Spleen (tissue), 11 donors: ENCODE measurements at regions not wholly inside any gene's neighbourhood (a gene's known extent, or its start where the extent isn't known, plus 50 kb on each side); places are given as distances from the start of the nearest gene placed in this dataset.

Experiments
- DNase-seq: peaks from one replicate; pipeline ENCODE4 v3.0.0-alpha.2; 2020
- H3K27ac ChIP-seq, 8 donors: fragments of 200-600 bp; sonication (generic) in 7 of 8; 1 replicate in 4 of 8; 2 replicates in 4 of 8; pipeline versions ENCODE4 v1.5.0 to v1.8.0; 2016 to 2021; ENCODE audit warnings: inconsistent platforms in 4 of 8, mild to moderate bottlenecking in 4 of 8, moderate library complexity in 1 of 8
- H3K27me3 ChIP-seq, 7 donors: fragments of 200-600 bp; sonication (generic) in 6 of 7; replicated peaks in 1 of 7; 1 replicate in 4 of 7; 2 replicates in 3 of 7; pipeline versions ENCODE4 v1.5.0 to v1.8.0; 2016 to 2021; ENCODE audit warnings: inconsistent platforms in 3 of 7, mild to moderate bottlenecking in 1 of 7
- H3K36me3 ChIP-seq, 6 donors: fragments of 200-600 bp; sonication (generic) in 5 of 6; 1 replicate in 4 of 6; 2 replicates in 2 of 6; pipeline versions ENCODE4 v1.5.0 to v1.8.0; 2016 to 2021; ENCODE audit warnings: inconsistent platforms in 2 of 6
- H3K4me1 ChIP-seq, 6 donors: fragments of 200-600 bp; sonication (generic) in 5 of 6; 1 replicate in 3 of 6; 2 replicates in 3 of 6; pipeline versions ENCODE4 v1.5.0 to v1.8.0; 2016 to 2021; ENCODE audit warnings: inconsistent platforms in 3 of 6
- H3K4me3 ChIP-seq, 8 donors: fragments of 200-600 bp; sonication (generic) in 7 of 8; 1 replicate in 4 of 8; 2 replicates in 4 of 8; pipeline versions ENCODE4 v1.5.0 to v1.8.0; 2016 to 2021; ENCODE audit warnings: inconsistent platforms in 4 of 8, mild to moderate bottlenecking in 4 of 8, moderate library complexity in 2 of 8
- H3K9me3 ChIP-seq, 8 donors: fragments of 200-600 bp; sonication (generic) in 7 of 8; 1 replicate in 4 of 8; 2 replicates in 4 of 8; pipeline versions ENCODE4 v1.5.0 to v1.8.0; 2016 to 2021; ENCODE audit warnings: inconsistent platforms in 4 of 8
- CTCF ChIP-seq, 11 experiments: fragments of 200-600 bp in 7 of 11; fragments of 450-650 bp in 4 of 11; sonication (generic) in 4 of 11; IDR thresholded peaks in 8 of 11; conservative IDR thresholded peaks in 3 of 11; 1 replicate in 7 of 11; 2 replicates in 4 of 11; pipeline versions ENCODE4 v1.4.0 to v1.8.0; 2016 to 2021; ENCODE audit warnings: antibody characterized with exemption in 11 of 11, inconsistent platforms in 4 of 11, mild to moderate bottlenecking in 1 of 11
- POLR2A ChIP-seq, 3 donors: fragments of 450-650 bp; IDR thresholded peaks; one replicate each; pipeline ENCODE4 v1.5.1; 2017; ENCODE audit warnings: antibody characterized with exemption in 3 of 3, mild to moderate bottlenecking in 1 of 3
- POLR2AphosphoS5 ChIP-seq, 3 donors: sonication (generic); formaldehyde crosslinking; IDR thresholded peaks; one replicate each; pipeline ENCODE4 v1.5.1; 2017; ENCODE audit warnings: antibody characterized with exemption in 3 of 3
- WGBS, 5 donors: extraction: QIAGEN DNeasy Blood & Tissue Kit in 3 of 5; methylation state at CpG; one replicate each; pipeline versions ENCODE4 v1.1.5 to v1.1.7; 2013 to 2018; 5-methylcytosine and 5-hydroxymethylcytosine counted together
- intact Hi-C: fragments of 100-400 bp; cut with DNase I; formaldehyde crosslinking; loops from one replicate; pipeline ENCODE4 v1.15.0; 2023; ENCODE audit warnings: low total_unique reads
- donor health status: healthy with polysubstance abuse.
- donor health status: DM: no; HTN: no; CAD: no; lungs with moderate emphysema.
- donor health status: DM: no; HTN: no; CAD: no.
- donor health status: Bipolar disorder and iron deficiency.
- donor health status: healthy.
- donor health status: DM: no; HTN: no; CAD: no.
- donor health status: DM: yes; HTN: yes; CAD: no.

DNA sequence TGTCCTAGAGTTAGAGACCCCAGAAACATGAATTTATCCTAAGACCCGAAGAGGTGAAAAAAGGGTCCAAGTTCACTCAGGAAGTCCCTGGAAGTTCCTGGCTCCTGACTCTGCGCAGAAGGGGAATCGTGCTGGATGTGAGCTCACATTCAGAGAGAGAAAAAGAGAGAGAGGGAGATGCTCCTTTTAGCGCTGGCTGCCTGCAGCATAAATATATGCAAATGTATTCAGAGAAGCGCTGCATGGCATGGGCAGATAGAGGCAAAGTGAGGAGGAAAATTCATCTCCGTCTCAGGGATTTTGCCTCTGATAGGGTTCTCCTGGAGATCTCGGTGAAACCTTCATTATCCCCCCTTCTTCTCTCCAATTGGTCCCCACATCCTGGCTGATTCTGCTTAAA is 517.2 kb downstream of the MN1 start:
- TF ChIP-seq POLR2A (IDR thresholded peaks at IDR 0.05) (no peak), CTCF (IDR thresholded peaks at IDR 0.05 in 8 of 11, conservative IDR thresholded peaks at IDR 0.05 in 3 of 11) (no peak), POLR2AphosphoS5 (IDR thresholded peaks at IDR 0.05) (no peak)
- Histone ChIP-seq H3K27ac (no peak overlapping the region), H3K9me3 (peaks cover 0 to 15% (median 1%) of the 10 kb centered on the region in 8 donors), H3K27me3 (peaks cover 0 to under 1% (median 0%) of the 10 kb centered on the region in 7 donors), H3K4me1 (no peaks in the 10 kb centered on the region), H3K4me3 (no peak overlapping the region), H3K36me3 (no peaks in the 10 kb centered on the region)
- intact Hi-C loops: no loop called here
- DNase-seq: no peak
- WGBS, 5 donors: 91 to 96% (median 96%) methylated on average over 7 of the region's 7 CpGs

DNA sequence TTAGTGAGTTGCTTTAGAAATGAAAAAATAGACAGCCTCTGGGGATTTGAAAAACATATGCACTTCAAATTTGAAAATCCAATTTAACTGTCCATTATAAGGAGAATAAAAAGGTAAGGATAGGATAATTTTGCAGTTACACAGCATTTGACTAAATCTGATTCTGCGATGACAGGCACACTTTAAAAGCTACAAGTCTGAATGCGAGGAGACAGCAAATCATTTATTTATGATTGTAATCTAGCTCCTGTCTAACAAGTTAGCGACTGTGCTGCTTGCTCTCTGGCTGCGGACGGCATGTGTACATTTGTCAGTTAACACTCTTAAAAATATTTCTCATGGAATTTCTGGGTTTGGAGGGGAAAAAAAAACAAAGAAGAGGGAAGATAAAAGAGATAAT is 514.8 kb downstream of the MN1 start:
- WGBS, 5 donors: 76 to 90% (median 84%) methylated on average over 5 of the region's 5 CpGs
- intact Hi-C loops: no loop called here
- H3K36me3 ChIP-seq: no peaks in the 10 kb centered on the region
- no peak for TF ChIP-seq POLR2A (IDR thresholded peaks at IDR 0.05)
- no peak for TF ChIP-seq CTCF (IDR thresholded peaks at IDR 0.05 in 8 of 11, conservative IDR thresholded peaks at IDR 0.05 in 3 of 11)
- TF ChIP-seq POLR2AphosphoS5 (IDR thresholded peaks at IDR 0.05): no peak
- H3K27ac ChIP-seq: no peak overlapping the region
- no peak for DNase-seq
- H3K27me3 ChIP-seq: no peaks in the 10 kb centered on the region
- H3K4me1 ChIP-seq: no peaks in the 10 kb centered on the region
- peaks cover 0 to 15% (median 1%) of the 10 kb centered on the region in 8 donors for H3K9me3 ChIP-seq
- H3K4me3 ChIP-seq: no peak overlapping the region

- H3K36me3 ChIP-seq: no peaks in the 10 kb centered on the region
- no peaks in the 10 kb centered on the region for H3K4me1 ChIP-seq
- H3K4me3 ChIP-seq: no peak overlapping the region
- H3K27ac ChIP-seq: no peak overlapping the region
- TF ChIP-seq POLR2A (IDR thresholded peaks at IDR 0.05) (no peak), CTCF (IDR thresholded peaks at IDR 0.05 in 8 of 11, conservative IDR thresholded peaks at IDR 0.05 in 3 of 11) (no peak), POLR2AphosphoS5 (IDR thresholded peaks at IDR 0.05) (no peak)
- intact Hi-C loops: no loop called here
- H3K27me3 ChIP-seq: peaks cover 0 to 30% (median 0%) of the 10 kb centered on the region in 7 donors
- WGBS, 5 donors: 71 to 81% (median 75%) methylated on average over 6 to 7 of the region's 7 CpGs
- no peak for DNase-seq
- H3K9me3 ChIP-seq: no peaks in the 10 kb centered on the region
Observed at GRCh38 chr22:27292542-27293299, 508.8 kb downstream of the MN1 start.

- H3K27me3 ChIP-seq: peaks cover 0 to 40% (median 0%) of the 10 kb centered on the region in 7 donors
- peaks cover 0 to 1% (median 0%) of the 10 kb centered on the region in 6 donors for H3K4me1 ChIP-seq
- H3K4me3 ChIP-seq: no peak overlapping the region
- H3K36me3 ChIP-seq: no peaks in the 10 kb centered on the region
- intact Hi-C loops: no loop called here
- no peak for DNase-seq
- H3K27ac ChIP-seq: no peak overlapping the region
- WGBS, 5 donors: 84 to 88% (median 86%) methylated on average over 12 of the region's 12 CpGs
- no peaks in the 10 kb centered on the region for H3K9me3 ChIP-seq
- TF ChIP-seq POLR2A (IDR thresholded peaks at IDR 0.05) (no peak), POLR2AphosphoS5 (IDR thresholded peaks at IDR 0.05) (no peak), CTCF (IDR thresholded peaks at IDR 0.05 in 8 of 11, conservative IDR thresholded peaks at IDR 0.05 in 3 of 11) (no peak)
Observed at GRCh38 chr22:27293721-27294445, 507.7 kb downstream of the MN1 start.
